HepG2 (cell line): ENCODE measurements at regions not wholly inside any gene's neighbourhood (a gene's known extent, or its start where the extent isn't known, plus 50 kb on each side); places are given as distances from the start of the nearest gene placed in this dataset.

Source experiments
- BRCA1 ChIP-seq: sonication (generic); formaldehyde crosslinking; IDR thresholded peaks from 2 replicates; pipeline ENCODE4 v1.4.0; 2020; ENCODE audit warnings: missing genetic modification reagents
- EZH2 ChIP-seq: conservative IDR thresholded peaks from 2 replicates; pipeline ENCODE4 v1.6.1; 2012; ENCODE audit warnings: mild to moderate bottlenecking, low read depth, low read length, moderate library complexity
- KAT8 ChIP-seq: IDR thresholded peaks from 2 replicates; pipeline ENCODE4 v1.6.1; 2016; ENCODE audit warnings: missing genetic modification reagents, missing compliant biosample characterization
- POLR2AphosphoS5 ChIP-seq: IDR thresholded peaks from 2 replicates; pipeline ENCODE4 v1.6.1; 2012; ENCODE audit warnings: low read depth, low read length
- POLR2G ChIP-seq: fragments of 200-400 bp; formaldehyde crosslinking; IDR thresholded peaks from 2 replicates; pipeline ENCODE4 v1.6.1; 2018; ENCODE audit warnings: mild to moderate bottlenecking, low read depth, low read length, moderate library complexity
- SIN3A ChIP-seq: IDR thresholded peaks from 2 replicates; pipeline ENCODE4 v1.6.1; 2011; ENCODE audit warnings: low read depth, mild to moderate bottlenecking, control low read depth, low read length, borderline replicate concordance
- STAG1 ChIP-seq: sonication (generic); formaldehyde crosslinking; IDR thresholded peaks from 2 replicates; pipeline ENCODE4 v1.4.0; 2020; ENCODE audit warnings: missing genetic modification reagents
- ZMYM2 ChIP-seq: sonication (generic); formaldehyde crosslinking; IDR thresholded peaks from 2 replicates; pipeline ENCODE4 v1.8.0; 2022; ENCODE audit warnings: mild to moderate bottlenecking, missing genetic modification reagents
- ZNF672 ChIP-seq: sonication (generic); formaldehyde crosslinking; IDR thresholded peaks from 2 replicates; pipeline ENCODE4 v1.8.1; 2022; ENCODE audit warnings: missing genetic modification reagents
- TF ChIP-seq, protein P1 (sequence below): sonication (generic); formaldehyde crosslinking; IDR thresholded peaks from 2 replicates; pipeline ENCODE4 v1.5.0; 2020; ENCODE audit warnings: mild to moderate bottlenecking, missing genetic modification reagents, moderate library complexity
- TF ChIP-seq, protein P2 (sequence below), 2 experiments: IDR thresholded peaks; 2 replicates each; pipeline ENCODE4 v1.6.1; 2011 to 2012; ENCODE audit warnings: low read length in 2 of 2, borderline replicate concordance in 1 of 2, low read depth in 1 of 2, mild to moderate bottlenecking in 1 of 2, moderate library complexity in 1 of 2
- TF ChIP-seq, protein P3 (sequence below): sonication (generic); formaldehyde crosslinking; IDR thresholded peaks from 2 replicates; pipeline ENCODE4 v1.5.1; 2020; ENCODE audit warnings: mild to moderate bottlenecking, missing genetic modification reagents, borderline replicate concordance

DNA sequence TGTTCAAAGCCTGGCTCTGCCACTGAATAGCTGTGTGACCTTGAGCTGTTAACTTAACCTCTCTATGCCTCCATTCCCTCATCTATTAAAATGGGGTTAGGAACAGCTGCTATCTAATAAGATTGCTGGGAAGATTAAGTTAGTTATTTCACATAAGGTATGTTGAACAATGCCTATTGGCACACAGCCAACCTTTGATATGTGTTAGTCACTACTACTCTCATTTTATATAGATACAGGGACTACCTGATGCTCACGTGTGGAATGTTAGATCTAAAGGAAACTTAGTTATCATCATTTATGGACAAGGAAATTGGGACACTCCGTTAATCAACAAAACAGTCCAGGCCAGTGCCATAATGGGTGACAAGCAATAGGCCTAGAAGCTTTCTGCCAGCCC is 332.4 kb upstream of the PPP2R3A start:
- TF ChIP-seq, protein P1, sequence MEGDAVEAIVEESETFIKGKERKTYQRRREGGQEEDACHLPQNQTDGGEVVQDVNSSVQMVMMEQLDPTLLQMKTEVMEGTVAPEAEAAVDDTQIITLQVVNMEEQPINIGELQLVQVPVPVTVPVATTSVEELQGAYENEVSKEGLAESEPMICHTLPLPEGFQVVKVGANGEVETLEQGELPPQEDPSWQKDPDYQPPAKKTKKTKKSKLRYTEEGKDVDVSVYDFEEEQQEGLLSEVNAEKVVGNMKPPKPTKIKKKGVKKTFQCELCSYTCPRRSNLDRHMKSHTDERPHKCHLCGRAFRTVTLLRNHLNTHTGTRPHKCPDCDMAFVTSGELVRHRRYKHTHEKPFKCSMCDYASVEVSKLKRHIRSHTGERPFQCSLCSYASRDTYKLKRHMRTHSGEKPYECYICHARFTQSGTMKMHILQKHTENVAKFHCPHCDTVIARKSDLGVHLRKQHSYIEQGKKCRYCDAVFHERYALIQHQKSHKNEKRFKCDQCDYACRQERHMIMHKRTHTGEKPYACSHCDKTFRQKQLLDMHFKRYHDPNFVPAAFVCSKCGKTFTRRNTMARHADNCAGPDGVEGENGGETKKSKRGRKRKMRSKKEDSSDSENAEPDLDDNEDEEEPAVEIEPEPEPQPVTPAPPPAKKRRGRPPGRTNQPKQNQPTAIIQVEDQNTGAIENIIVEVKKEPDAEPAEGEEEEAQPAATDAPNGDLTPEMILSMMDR (CRISPR knock-in tag), result no peak
- TF ChIP-seq, protein P2, sequence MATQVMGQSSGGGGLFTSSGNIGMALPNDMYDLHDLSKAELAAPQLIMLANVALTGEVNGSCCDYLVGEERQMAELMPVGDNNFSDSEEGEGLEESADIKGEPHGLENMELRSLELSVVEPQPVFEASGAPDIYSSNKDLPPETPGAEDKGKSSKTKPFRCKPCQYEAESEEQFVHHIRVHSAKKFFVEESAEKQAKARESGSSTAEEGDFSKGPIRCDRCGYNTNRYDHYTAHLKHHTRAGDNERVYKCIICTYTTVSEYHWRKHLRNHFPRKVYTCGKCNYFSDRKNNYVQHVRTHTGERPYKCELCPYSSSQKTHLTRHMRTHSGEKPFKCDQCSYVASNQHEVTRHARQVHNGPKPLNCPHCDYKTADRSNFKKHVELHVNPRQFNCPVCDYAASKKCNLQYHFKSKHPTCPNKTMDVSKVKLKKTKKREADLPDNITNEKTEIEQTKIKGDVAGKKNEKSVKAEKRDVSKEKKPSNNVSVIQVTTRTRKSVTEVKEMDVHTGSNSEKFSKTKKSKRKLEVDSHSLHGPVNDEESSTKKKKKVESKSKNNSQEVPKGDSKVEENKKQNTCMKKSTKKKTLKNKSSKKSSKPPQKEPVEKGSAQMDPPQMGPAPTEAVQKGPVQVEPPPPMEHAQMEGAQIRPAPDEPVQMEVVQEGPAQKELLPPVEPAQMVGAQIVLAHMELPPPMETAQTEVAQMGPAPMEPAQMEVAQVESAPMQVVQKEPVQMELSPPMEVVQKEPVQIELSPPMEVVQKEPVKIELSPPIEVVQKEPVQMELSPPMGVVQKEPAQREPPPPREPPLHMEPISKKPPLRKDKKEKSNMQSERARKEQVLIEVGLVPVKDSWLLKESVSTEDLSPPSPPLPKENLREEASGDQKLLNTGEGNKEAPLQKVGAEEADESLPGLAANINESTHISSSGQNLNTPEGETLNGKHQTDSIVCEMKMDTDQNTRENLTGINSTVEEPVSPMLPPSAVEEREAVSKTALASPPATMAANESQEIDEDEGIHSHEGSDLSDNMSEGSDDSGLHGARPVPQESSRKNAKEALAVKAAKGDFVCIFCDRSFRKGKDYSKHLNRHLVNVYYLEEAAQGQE (IDR thresholded peaks at IDR 0.05; ENCODE audit: borderline replicate concordance in 1 of 2, low read depth in 1 of 2, low read length in 2 of 2), result no peak
- no peak for TF ChIP-seq POLR2G
- TF ChIP-seq EZH2, result no peak
- no peak for TF ChIP-seq POLR2AphosphoS5
- TF ChIP-seq STAG1 (CRISPR knock-in tag), result no peak
- TF ChIP-seq KAT8 (CRISPR knock-in tag), result no peak
- TF ChIP-seq, protein P3, sequence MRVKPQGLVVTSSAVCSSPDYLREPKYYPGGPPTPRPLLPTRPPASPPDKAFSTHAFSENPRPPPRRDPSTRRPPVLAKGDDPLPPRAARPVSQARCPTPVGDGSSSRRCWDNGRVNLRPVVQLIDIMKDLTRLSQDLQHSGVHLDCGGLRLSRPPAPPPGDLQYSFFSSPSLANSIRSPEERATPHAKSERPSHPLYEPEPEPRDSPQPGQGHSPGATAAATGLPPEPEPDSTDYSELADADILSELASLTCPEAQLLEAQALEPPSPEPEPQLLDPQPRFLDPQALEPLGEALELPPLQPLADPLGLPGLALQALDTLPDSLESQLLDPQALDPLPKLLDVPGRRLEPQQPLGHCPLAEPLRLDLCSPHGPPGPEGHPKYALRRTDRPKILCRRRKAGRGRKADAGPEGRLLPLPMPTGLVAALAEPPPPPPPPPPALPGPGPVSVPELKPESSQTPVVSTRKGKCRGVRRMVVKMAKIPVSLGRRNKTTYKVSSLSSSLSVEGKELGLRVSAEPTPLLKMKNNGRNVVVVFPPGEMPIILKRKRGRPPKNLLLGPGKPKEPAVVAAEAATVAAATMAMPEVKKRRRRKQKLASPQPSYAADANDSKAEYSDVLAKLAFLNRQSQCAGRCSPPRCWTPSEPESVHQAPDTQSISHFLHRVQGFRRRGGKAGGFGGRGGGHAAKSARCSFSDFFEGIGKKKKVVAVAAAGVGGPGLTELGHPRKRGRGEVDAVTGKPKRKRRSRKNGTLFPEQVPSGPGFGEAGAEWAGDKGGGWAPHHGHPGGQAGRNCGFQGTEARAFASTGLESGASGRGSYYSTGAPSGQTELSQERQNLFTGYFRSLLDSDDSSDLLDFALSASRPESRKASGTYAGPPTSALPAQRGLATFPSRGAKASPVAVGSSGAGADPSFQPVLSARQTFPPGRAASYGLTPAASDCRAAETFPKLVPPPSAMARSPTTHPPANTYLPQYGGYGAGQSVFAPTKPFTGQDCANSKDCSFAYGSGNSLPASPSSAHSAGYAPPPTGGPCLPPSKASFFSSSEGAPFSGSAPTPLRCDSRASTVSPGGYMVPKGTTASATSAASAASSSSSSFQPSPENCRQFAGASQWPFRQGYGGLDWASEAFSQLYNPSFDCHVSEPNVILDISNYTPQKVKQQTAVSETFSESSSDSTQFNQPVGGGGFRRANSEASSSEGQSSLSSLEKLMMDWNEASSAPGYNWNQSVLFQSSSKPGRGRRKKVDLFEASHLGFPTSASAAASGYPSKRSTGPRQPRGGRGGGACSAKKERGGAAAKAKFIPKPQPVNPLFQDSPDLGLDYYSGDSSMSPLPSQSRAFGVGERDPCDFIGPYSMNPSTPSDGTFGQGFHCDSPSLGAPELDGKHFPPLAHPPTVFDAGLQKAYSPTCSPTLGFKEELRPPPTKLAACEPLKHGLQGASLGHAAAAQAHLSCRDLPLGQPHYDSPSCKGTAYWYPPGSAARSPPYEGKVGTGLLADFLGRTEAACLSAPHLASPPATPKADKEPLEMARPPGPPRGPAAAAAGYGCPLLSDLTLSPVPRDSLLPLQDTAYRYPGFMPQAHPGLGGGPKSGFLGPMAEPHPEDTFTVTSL (CRISPR knock-in tag), result no peak
- no peak for TF ChIP-seq ZNF672 (CRISPR knock-in tag)
- TF ChIP-seq BRCA1 (CRISPR knock-in tag), result no peak
- no peak for TF ChIP-seq SIN3A
- TF ChIP-seq ZMYM2, result no peak
